ENCODE measurements at regions not wholly inside any gene's neighbourhood (a gene's known extent, or its start where the extent isn't known, plus 50 kb on each side); places are given as distances from the start of the nearest gene placed in this dataset.

GRCh38 chr9:91141407-91141965, 220.2 kb downstream of the AUH start:
- DNase-seq = no peak

GRCh38 chr9:91143162-91143561, 218.6 kb downstream of the AUH start:
- DNase-seq = no peak

- no peak for DNase-seq
These were observed 218.1 kb downstream of the AUH start for GRCh38 chr9:91143642-91144041.

DNA sequence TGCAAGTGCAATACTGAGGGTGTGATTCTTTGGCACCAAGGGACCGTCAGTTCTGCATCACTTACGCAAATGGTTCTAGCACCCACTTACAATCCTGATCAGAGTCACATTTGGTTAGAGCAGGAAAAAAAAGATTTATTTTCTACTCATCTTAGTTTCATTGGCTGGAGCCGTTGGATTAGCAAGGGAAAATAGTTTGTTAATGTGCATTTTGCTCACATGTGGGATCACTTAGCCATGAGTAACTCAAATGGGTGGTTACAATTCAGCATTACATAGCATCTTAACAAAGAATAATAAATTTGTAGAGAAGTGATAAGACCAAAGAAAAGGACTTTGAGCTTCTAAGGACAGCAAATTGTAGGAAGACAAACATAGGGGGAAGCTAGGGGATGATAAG, 216.9 kb downstream of the AUH start:
- DNase-seq = no peak

GRCh38 chr9:91145496-91145895, 216.2 kb downstream of the AUH start:
- DNase-seq = no peak

GRCh38 chr9:91146391-91147019, 215.2 kb downstream of the AUH start:
- no peak for DNase-seq

GRCh38 chr9:91147079-91147708, 214.5 kb downstream of the AUH start:
- DNase-seq = no peak

GRCh38 chr9:91148306-91148705, 213.4 kb downstream of the AUH start:
- DNase-seq = no peak

- DNase-seq = no peak
These were observed 211.3 kb downstream of the AUH start for GRCh38 chr9:91150273-91150997.

DNA sequence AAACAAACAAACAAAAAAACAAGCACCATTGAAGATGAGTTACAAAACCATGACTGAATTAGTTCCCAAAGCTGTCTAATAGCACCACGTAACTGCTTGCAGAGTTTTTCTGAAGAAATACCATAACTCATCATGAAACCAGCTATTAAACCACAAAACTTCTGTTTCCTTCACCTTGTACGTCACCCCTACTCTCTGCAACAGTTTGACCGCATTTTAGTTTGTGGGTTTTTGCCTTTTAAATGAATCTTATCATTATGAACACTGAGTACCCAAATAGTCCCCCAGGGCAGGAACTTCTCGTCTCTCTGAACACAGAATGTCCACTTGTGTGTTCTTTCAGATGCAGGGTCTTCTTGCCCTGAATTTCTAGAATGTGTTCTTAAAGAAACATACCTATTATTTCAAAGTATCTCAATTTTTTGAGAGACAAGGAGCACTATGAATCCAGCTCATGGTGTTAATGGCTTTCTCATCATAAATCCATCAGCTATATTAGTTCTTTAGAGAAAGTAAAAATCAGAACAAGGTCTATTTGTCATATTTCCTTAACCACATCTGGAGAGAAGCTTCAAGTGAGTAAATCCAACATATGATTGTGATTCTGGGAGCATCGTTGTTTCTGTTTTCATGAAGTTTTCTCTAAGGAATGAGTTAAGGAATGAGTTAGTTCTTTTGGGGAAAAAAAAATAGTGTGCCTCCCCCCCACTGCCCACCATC, 210.6 kb downstream of the AUH start:
- DNase-seq = no peak

DNA sequence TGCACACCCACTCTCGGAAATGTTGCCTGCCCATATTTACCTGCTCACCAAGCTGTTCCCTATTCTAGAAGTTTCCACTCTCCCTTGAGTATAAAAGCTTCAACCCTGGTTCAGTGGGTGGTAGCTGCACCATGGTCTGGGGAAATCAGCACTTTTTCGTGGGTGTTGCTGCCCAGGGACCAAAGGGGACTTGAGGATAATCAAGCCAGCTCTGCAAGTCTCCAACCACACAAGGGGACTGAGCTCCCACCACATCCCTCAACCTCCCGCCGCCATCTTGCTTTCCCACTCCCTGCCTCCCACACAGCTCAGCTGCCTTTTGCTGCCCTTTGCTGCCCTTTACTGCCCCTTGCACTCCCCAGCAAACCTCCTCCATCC, 210.0 kb downstream of the AUH start:
- no peak for DNase-seq

DNA sequence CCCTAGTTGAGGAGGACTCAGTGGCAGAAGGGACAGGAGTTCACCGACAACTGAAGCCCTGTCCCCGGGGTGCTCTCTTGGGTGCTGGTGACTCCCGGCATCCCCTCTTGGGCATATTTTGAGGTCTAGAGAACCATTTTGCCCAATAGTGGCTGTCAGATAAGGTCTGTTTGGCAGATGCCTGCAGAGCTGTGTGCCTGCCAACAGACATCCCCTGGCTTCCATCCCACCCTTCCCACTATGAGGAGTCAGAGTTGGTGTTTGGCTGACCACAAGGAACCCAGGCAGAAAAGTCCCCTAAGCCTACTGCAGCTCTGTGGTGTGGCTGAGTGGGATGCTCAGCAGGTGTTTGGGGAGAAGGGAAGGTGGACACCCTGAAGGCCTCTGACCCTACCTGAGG, 207.0 kb downstream of the AUH start:
- no peak for DNase-seq

GRCh38 chr9:91155181-91155580, 206.5 kb downstream of the AUH start:
- DNase-seq = no peak

GRCh38 chr9:91155746-91156376, 205.9 kb downstream of the AUH start:
- DNase-seq = no peak

- DNase-seq = no peak
These were observed 205.1 kb downstream of the AUH start for GRCh38 chr9:91156451-91157234.

GRCh38 chr9:91157883-91158282, 203.8 kb downstream of the AUH start:
- DNase-seq = no peak

DNA sequence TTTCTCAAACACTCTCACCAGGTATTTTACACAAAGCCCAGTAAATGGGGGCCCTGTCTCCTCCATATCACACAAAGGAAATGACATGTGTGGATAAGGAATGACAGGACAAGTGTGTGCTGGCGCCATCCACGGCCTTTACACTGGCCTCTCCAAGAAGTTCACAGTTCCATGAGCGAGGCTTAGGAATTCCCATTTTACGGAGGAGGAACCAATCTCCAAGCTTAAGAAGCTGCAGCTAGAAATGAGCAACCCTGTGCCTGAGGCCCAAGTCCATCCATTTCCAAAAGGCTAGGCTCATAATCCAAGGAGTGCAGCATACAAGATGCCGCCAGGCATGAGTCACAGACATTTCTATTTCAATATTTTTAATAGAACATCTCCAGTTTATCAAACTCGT, 203.4 kb downstream of the AUH start:
- DNase-seq = no peak

- DNase-seq = no peak
These were observed 202.8 kb downstream of the AUH start for GRCh38 chr9:91158946-91159345.

DNA sequence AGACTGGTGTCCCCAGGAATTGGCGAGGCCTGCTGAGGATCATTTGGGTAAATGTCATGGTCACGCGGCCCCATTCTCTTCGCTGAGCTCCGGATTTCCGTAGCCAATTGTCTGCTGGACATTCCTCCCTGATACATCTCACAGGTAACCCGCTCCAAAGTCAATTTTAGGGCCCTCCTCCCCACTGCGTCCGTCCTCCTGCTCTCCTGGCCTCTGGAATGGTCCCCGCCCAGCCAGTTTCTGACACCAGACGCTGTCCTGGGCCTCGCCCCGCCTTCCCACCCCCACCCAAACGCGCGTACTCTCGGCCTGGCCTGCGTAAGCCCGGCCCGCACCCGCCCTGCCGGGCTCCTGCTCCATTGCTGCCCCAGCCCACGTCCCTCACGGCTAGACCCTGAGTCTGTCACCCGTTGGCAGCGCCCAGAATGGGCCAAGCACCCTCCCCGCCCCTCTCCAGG, 202.0 kb downstream of the AUH start:
- no peak for DNase-seq

DNA sequence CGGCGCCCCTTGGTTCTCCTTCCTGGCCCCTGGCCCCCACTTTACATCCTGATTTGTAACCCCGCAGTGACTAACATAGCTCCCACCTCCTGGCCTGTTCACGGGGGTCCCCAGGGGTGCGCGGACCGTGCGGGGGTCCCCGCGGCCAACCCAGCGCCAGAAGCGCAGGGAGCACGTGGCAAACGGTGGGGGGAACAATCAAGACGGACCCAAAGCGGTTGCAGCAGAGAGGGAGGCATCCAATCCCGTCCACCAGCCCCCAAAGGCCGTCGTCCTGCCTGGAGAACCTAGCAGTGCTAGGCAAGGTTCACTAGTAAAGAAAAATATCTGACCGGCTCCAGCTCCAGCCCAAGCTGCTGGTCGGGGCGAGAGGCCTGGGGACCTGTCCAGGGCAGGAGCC, 201.5 kb downstream of the AUH start:
- DNase-seq = no peak

DNA sequence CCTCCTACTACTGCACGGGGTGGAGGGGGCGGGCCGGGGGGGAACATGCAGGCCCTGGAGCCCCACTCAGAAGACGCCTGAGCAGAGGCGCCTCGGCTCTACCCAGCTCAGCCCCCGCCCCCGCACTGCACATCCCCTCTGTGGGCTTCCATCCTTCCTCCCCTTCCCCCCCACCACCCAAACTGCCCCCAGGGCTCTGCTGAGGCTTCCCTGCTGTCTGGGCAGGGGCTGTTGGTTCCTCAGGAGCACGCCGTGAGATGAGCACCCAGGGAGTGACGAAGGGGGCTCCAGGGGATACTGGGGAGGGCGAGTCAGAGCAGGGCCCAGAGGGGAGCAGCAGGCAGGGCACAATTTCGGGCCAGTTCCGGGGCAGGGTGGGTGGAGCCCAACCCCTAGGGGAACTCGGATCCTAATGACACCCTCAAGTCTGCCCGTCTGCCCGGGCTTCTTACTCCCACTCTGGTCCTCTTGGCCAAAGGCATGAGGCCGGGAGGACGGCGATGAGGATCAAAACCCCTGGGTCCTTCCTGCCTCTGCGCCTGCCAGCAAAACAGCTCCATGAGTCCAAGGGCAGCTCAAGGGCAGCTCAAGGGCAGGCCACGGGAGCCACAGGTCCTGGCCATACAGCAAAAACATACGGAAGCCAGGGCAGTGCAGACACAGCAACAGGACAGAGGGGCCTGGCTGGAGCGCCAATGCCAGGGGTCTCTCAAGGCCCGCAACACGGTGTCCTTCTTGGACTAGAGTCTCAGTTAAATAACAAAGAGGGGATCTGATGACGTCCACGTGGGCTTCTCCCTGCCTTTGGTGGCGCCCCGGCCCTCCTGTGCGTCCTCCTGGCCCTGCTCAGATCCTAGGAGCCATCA, 200.9 kb downstream of the AUH start:
- no peak for DNase-seq

Data from amniotic stem cell (primary cell).